PFSK-1 (cell line): ENCODE measurements at regions not wholly inside any gene's neighbourhood (a gene's known extent, or its start where the extent isn't known, plus 50 kb on each side); places are given as distances from the start of the nearest gene placed in this dataset.

Experiments used
- POLR2AphosphoS5 ChIP-seq: IDR thresholded peaks from 2 replicates; pipeline ENCODE4 v1.6.1; 2012; ENCODE audit warnings: low read depth, mild to moderate bottlenecking, control low read depth, low read length, moderate library complexity
- REST ChIP-seq, 2 experiments: IDR thresholded peaks; 2 replicates each; pipeline versions ENCODE4 v1.6.1 to v1.8.0; 2011 to 2012; ENCODE audit warnings: low read depth in 2 of 2, low read length in 2 of 2, control low read depth in 1 of 2, inconsistent platforms in 1 of 2, mild to moderate bottlenecking in 1 of 2, moderate library complexity in 1 of 2; ENCODE audit not compliant: insufficient read depth in 1 of 2
- SIN3A ChIP-seq: IDR thresholded peaks from 2 replicates; pipeline ENCODE4 v1.6.1; 2012; ENCODE audit warnings: mild to moderate bottlenecking, low read length, moderate library complexity, borderline replicate concordance; ENCODE audit not compliant: insufficient read depth
- TAF1 ChIP-seq: IDR thresholded peaks from 2 replicates; pipeline ENCODE4 v1.6.1; 2012; ENCODE audit warnings: low read length, control low read depth, borderline replicate concordance; ENCODE audit not compliant: insufficient read depth

- TF ChIP-seq TAF1, result no peak
- no peak for TF ChIP-seq REST (IDR thresholded peaks at IDR 0.05; ENCODE audit: insufficient read depth in 1 of 2, low read depth in 2 of 2, low read length in 2 of 2)
- no peak for TF ChIP-seq POLR2AphosphoS5
- TF ChIP-seq SIN3A, result no peak
These were observed 399.1 kb upstream of the AKR1E2 start for GRCh38 chr10:4426866-4427265.
